Hepatocyte (in vitro differentiated cells): ENCODE measurements at regions not wholly inside any gene's neighbourhood (a gene's known extent, or its start where the extent isn't known, plus 50 kb on each side); places are given as distances from the start of the nearest gene placed in this dataset.
"Not testable (repeated sequence)": the region's sequence is repeated elsewhere in the genome, so short reads cannot be mapped to it uniquely, and the experiment has no call there.

ENCODE experiments used
- DNase-seq: peaks from one replicate; pipeline ENCODE4 v3.0.0-alpha.2; 2016; ENCODE audit warnings: low spot score
- H2AFZ ChIP-seq: fragments of 200-600 bp; sonication (generic); 2 replicates; pipeline ENCODE4 v1.6.0; 2016; ENCODE audit warnings: antibody characterized with exemption, mild to moderate bottlenecking
- H3K27ac ChIP-seq: fragments of 200-600 bp; sonication (generic); 2 replicates; pipeline ENCODE4 v1.5.1; 2016; ENCODE audit warnings: mild to moderate bottlenecking
- H3K27me3 ChIP-seq: fragments of 200-600 bp; sonication (generic); 2 replicates; pipeline ENCODE4 v1.6.1; 2016
- H3K36me3 ChIP-seq: fragments of 200-600 bp; sonication (generic); replicated peaks from 2 replicates; pipeline ENCODE4 v1.5.1; 2016; ENCODE audit warnings: low read depth; ENCODE audit not compliant: insufficient read depth
- H3K4me1 ChIP-seq: fragments of 200-600 bp; sonication (generic); 2 replicates; pipeline ENCODE4 v1.5.1; 2016; ENCODE audit warnings: mild to moderate bottlenecking, moderate library complexity; ENCODE audit not compliant: insufficient read depth
- H3K4me2 ChIP-seq: fragments of 200-600 bp; sonication (generic); 2 replicates; pipeline ENCODE4 v1.6.0; 2016
- H3K4me3 ChIP-seq: fragments of 200-600 bp; sonication (generic); 2 replicates; pipeline ENCODE4 v1.5.1; 2016; ENCODE audit warnings: mild to moderate bottlenecking
- H3K79me2 ChIP-seq: fragments of 200-600 bp; sonication (generic); 2 replicates; pipeline ENCODE4 v1.6.0; 2017; ENCODE audit warnings: mild to moderate bottlenecking
- H3K9me2 ChIP-seq: fragments of 200-600 bp; sonication (generic); replicated peaks from 2 replicates; pipeline ENCODE4 v1.6.0; 2017; ENCODE audit warnings: mild to moderate bottlenecking; ENCODE audit not compliant: insufficient read depth
- H3K9me3 ChIP-seq: fragments of 200-600 bp; sonication (generic); 2 replicates; pipeline ENCODE4 v1.5.1; 2016; ENCODE audit warnings: low read depth, mild to moderate bottlenecking
- H4K20me1 ChIP-seq: fragments of 200-600 bp; sonication (generic); 2 replicates; pipeline ENCODE4 v1.6.0; 2016; ENCODE audit warnings: mild to moderate bottlenecking; ENCODE audit not compliant: insufficient read depth, poor library complexity, severe bottlenecking
- CTCF ChIP-seq: fragments of 200-600 bp; sonication (generic); IDR thresholded peaks from 2 replicates; pipeline ENCODE4 v1.5.1; 2016; ENCODE audit warnings: antibody characterized with exemption, mild to moderate bottlenecking; ENCODE audit not compliant: poor library complexity
- EZH2 ChIP-seq: fragments of 200-600 bp; sonication (generic); IDR thresholded peaks from 2 replicates; pipeline ENCODE4 v1.6.1; 2016; ENCODE audit warnings: antibody characterized with exemption, mild to moderate bottlenecking, borderline replicate concordance
- EZH2phosphoT487 ChIP-seq: fragments of 200-600 bp; sonication (generic); IDR thresholded peaks from one replicate; pipeline ENCODE4 v1.6.1; 2018; ENCODE audit warnings: antibody characterized with exemption, mild to moderate bottlenecking, low read depth, moderate library complexity; ENCODE audit not compliant: unreplicated experiment, severe bottlenecking
- WGBS: methylation state at CpG from one replicate; pipeline ENCODE4 v1.1.6; 2016; ENCODE audit warnings: low lambda C conversion rate; ENCODE audit errors: missing lambda C conversion rate; 5-methylcytosine and 5-hydroxymethylcytosine counted together

- 65% methylated on average over 4 of the region's 4 CpGs for WGBS
- no peaks in the 10 kb centered on the region for H3K79me2 ChIP-seq
- H3K9me2 ChIP-seq: no peaks in the 10 kb centered on the region
- TF ChIP-seq EZH2 (no peak), CTCF (no peak), EZH2phosphoT487 (no peak)
- no peaks in the 10 kb centered on the region for H3K4me1 ChIP-seq
- no peak overlapping the region for H3K4me2 ChIP-seq
- peaks cover 5% of the 10 kb centered on the region for H3K27me3 ChIP-seq
- H3K36me3 ChIP-seq: no peaks in the 10 kb centered on the region
- H3K4me3 ChIP-seq: no peak overlapping the region
- DNase-seq: no peak
- H2AFZ ChIP-seq: no peak overlapping the region
- no peaks in the 10 kb centered on the region for H4K20me1 ChIP-seq
- no peaks in the 10 kb centered on the region for H3K9me3 ChIP-seq
- H3K27ac ChIP-seq: no peak overlapping the region
Measured at GRCh38 chr3:22380253-22380652, 629.2 kb upstream of the ZNF385D start.

DNA sequence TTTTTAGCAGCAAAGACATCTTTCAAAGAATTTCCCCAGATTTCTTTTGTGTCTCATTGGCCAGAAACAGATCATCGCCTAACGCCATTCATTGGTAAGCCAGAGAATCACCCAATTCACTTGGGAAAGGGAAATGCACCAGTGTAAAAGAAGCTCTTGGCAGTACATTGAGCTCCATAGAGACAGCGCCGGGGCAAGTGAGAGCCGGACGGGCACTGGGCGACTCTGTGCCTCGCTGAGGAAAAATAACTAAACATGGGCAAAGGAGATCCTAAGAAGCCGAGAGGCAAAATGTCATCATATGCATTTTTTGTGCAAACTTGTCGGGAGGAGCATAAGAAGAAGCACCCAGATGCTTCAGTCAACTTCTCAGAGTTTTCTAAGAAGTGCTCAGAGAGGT lies 630.6 kb upstream of the ZNF385D start:
- not testable (repeated sequence) for H3K9me3 ChIP-seq, H3K9me2 ChIP-seq, H3K36me3 ChIP-seq, H2AFZ ChIP-seq, H3K4me2 ChIP-seq, H3K27ac ChIP-seq, H3K27me3 ChIP-seq, DNase-seq, H4K20me1 ChIP-seq, H3K4me3 ChIP-seq, H3K4me1 ChIP-seq, H3K79me2 ChIP-seq
- WGBS: 77% methylated on average over 10 of the region's 10 CpGs

DNA sequence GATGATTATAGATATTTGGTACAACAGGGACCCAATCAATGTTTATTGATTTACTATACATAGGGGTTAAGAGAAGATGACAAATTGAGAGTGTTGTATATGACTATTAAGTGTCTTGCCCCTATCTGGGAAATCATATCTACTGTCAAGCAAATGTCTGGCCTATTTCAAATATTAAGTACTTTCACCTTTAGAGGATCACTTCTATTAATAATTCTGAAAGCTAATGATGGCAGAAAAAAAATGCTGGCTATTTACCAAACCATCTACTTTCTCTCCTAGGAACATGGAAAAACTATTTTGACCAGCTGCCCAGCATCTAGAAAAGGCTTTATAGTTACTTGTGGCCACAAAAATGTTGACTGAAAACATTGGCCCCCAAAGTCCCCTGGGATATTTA lies 632.3 kb upstream of the ZNF385D start:
- Histone ChIP-seq H3K9me3 (no peaks in the 10 kb centered on the region), H2AFZ (no peak overlapping the region), H3K9me2 (no peaks in the 10 kb centered on the region), H3K27ac (no peak overlapping the region), H4K20me1 (no peaks in the 10 kb centered on the region), H3K79me2 (no peaks in the 10 kb centered on the region), H3K4me2 (no peak overlapping the region), H3K4me1 (no peaks in the 10 kb centered on the region), H3K4me3 (no peak overlapping the region), H3K36me3 (no peaks in the 10 kb centered on the region), H3K27me3 (peaks cover 5% of the 10 kb centered on the region)
- TF ChIP-seq EZH2 (no peak), EZH2phosphoT487 (no peak), CTCF (no peak)
- no peak for DNase-seq

- no peaks in the 10 kb centered on the region for H3K27me3 ChIP-seq
- no peak overlapping the region for H2AFZ ChIP-seq
- H3K79me2 ChIP-seq: no peaks in the 10 kb centered on the region
- TF ChIP-seq EZH2phosphoT487 (no peak), CTCF (no peak), EZH2 (no peak)
- H3K9me3 ChIP-seq: no peaks in the 10 kb centered on the region
- no peaks in the 10 kb centered on the region for H3K36me3 ChIP-seq
- no peak overlapping the region for H3K27ac ChIP-seq
- H3K4me1 ChIP-seq: no peaks in the 10 kb centered on the region
- 97% methylated on average over 2 of the region's 2 CpGs for WGBS
- no peak overlapping the region for H3K4me3 ChIP-seq
- no peak for DNase-seq
- no peak overlapping the region for H3K4me2 ChIP-seq
- no peaks in the 10 kb centered on the region for H4K20me1 ChIP-seq
- no peaks in the 10 kb centered on the region for H3K9me2 ChIP-seq
Measured at GRCh38 chr3:22386107-22386506, 635.1 kb upstream of the ZNF385D start.
